NOMO-1 treated with dmso at 0.1 percent for 144 hours (cell line): ENCODE measurements at regions not wholly inside any gene's neighbourhood (a gene's known extent, or its start where the extent isn't known, plus 50 kb on each side); places are given as distances from the start of the nearest gene placed in this dataset.
"Not testable (repeated sequence)": the region's sequence is repeated elsewhere in the genome, so short reads cannot be mapped to it uniquely, and the experiment has no call there.

Experiments
- DNase-seq: peaks from one replicate; lab custom pipeline; 2025; ENCODE audit not compliant: unreplicated experiment; lab: John Stamatoyannopoulos, UW

- no peak for DNase-seq
Measured at GRCh38 chr12:92235703-92236472, 90.2 kb upstream of the BTG1 start.

GRCh38 chr12:92234533-92234932, 88.9 kb upstream of the BTG1 start:
- DNase-seq = no peak

- peak; percentile 36 for DNase-seq
Measured at GRCh38 chr12:92233346-92234015, 87.8 kb upstream of the BTG1 start.

- not testable (repeated sequence) for DNase-seq
Measured at GRCh38 chr12:92232371-92232932, 86.8 kb upstream of the BTG1 start.

- not testable (repeated sequence) for DNase-seq
Measured at GRCh38 chr12:92231945-92232344, 86.3 kb upstream of the BTG1 start.

- not testable (repeated sequence) for DNase-seq
Measured at GRCh38 chr12:92231532-92231931, 85.9 kb upstream of the BTG1 start.

GRCh38 chr12:92229381-92229780, 83.7 kb upstream of the BTG1 start:
- no peak for DNase-seq

GRCh38 chr12:92226961-92227360, 81.3 kb upstream of the BTG1 start:
- DNase-seq = no peak

- no peak for DNase-seq
Measured at GRCh38 chr12:92226071-92226661, 80.5 kb upstream of the BTG1 start.

GRCh38 chr12:92224685-92225331, 79.2 kb upstream of the BTG1 start:
- DNase-seq = no peak

- DNase-seq = no peak
Measured at GRCh38 chr12:92223481-92223880, 77.8 kb upstream of the BTG1 start.

- DNase-seq = no peak
Measured at GRCh38 chr12:92221656-92222315, 76.1 kb upstream of the BTG1 start.

- no peak for DNase-seq
Measured at GRCh38 chr12:92218394-92219077, 72.9 kb upstream of the BTG1 start.

- DNase-seq = no peak
Measured at GRCh38 chr12:92216092-92216491, 70.4 kb upstream of the BTG1 start.

GRCh38 chr12:92215358-92215757, 69.7 kb upstream of the BTG1 start:
- DNase-seq = no peak

- DNase-seq = no peak
Measured at GRCh38 chr12:92213166-92213565, 67.5 kb upstream of the BTG1 start.

- no peak for DNase-seq
Measured at GRCh38 chr12:92210071-92210470, 64.4 kb upstream of the BTG1 start.

- peak; percentile 34 for DNase-seq
Measured at GRCh38 chr12:92208613-92209121, 63.0 kb upstream of the BTG1 start.

- DNase-seq = no peak
Measured at GRCh38 chr12:92206596-92206995, 61.0 kb upstream of the BTG1 start.

- no peak for DNase-seq
Measured at GRCh38 chr12:92206011-92206410, 60.4 kb upstream of the BTG1 start.
